GM12874 (cell line): ENCODE measurements at regions not wholly inside any gene's neighbourhood (a gene's known extent, or its start where the extent isn't known, plus 50 kb on each side); places are given as distances from the start of the nearest gene placed in this dataset.

Experiments
- TF ChIP-seq, protein P1 (sequence below): IDR thresholded peaks from 2 replicates; pipeline ENCODE4 v1.5.1; 2011; ENCODE audit warnings: low read depth, mild to moderate bottlenecking, control low read depth, low read length, moderate library complexity; ENCODE audit not compliant: insufficient read depth

DNA sequence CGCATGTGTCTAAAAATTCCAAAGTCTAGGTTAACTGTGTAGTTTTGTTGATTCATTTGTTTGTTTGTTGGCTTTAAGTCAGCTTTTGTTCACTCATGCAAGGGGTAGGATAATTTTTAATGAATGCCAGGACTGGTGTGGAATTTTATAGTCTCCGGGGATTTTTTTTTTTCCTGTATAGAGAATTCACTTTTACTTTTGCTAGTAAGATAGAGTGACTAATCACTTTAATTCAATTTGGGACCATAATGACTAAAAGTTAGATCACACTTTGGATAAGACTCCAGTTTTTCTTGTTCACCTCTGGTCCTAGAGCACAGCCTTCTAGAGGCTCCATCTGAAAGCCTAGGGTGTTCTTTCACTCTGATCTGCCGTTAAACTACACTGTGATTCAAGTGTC is 1690.0 kb downstream of the PCDH9 start:
- TF ChIP-seq, protein P1, sequence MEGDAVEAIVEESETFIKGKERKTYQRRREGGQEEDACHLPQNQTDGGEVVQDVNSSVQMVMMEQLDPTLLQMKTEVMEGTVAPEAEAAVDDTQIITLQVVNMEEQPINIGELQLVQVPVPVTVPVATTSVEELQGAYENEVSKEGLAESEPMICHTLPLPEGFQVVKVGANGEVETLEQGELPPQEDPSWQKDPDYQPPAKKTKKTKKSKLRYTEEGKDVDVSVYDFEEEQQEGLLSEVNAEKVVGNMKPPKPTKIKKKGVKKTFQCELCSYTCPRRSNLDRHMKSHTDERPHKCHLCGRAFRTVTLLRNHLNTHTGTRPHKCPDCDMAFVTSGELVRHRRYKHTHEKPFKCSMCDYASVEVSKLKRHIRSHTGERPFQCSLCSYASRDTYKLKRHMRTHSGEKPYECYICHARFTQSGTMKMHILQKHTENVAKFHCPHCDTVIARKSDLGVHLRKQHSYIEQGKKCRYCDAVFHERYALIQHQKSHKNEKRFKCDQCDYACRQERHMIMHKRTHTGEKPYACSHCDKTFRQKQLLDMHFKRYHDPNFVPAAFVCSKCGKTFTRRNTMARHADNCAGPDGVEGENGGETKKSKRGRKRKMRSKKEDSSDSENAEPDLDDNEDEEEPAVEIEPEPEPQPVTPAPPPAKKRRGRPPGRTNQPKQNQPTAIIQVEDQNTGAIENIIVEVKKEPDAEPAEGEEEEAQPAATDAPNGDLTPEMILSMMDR: no peak

GRCh38 chr13:65535370-65535769 is 1694.8 kb downstream of the PCDH9 start:
- TF ChIP-seq, protein P1: no peak

- TF ChIP-seq, protein P1: no peak
These were observed 1697.9 kb downstream of the PCDH9 start for GRCh38 chr13:65532231-65532630.

GRCh38 chr13:65530688-65531087 is 1699.4 kb downstream of the PCDH9 start:
- TF ChIP-seq, protein P1: no peak

DNA sequence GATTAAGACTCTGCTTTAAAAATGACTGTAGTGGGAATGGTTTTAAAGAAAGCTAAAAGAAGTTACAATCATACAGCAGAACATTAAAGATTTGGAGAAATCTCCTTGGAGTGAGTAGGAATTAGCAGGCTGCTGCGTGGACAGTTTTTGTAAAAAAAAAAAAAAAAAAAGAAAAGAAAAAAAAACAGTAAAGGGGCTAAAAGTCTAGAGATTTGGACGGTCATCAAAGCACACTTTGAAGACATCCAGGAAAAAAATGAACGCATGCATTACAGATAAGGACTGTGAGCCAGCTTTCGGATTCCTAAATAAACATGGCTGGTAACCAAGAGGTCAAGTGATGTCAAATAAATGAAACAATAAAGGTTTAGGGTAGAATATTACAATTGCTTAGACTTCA is 1700.6 kb downstream of the PCDH9 start:
- TF ChIP-seq, protein P1: no peak

DNA sequence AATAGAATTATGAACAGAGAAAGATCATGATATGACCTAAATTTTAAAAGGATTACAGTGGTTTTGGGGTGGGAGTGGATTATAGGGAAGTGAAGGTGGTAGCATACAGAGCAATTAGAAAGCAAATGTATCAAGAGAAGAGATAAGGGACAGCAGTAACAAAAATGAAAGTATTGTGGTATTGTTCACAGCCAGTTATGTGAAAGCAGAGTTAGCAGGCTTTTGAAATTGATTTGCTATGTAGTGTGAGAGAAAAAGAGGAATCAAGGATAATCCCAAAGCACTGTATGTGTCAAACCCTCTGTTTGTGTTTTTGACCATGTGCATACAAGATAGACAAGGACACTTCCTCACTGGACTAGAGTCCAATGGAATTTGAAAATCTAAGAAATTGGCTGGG is 1721.4 kb downstream of the PCDH9 start:
- TF ChIP-seq, protein P1: no peak

- TF ChIP-seq, protein P1: no peak
These were observed 1721.8 kb downstream of the PCDH9 start for GRCh38 chr13:65508338-65508737.

- TF ChIP-seq, protein P1: no peak
These were observed 1724.2 kb downstream of the PCDH9 start for GRCh38 chr13:65505941-65506340.
